Mammary epithelial cell (primary cell): ENCODE measurements at regions not wholly inside any gene's neighbourhood (a gene's known extent, or its start where the extent isn't known, plus 50 kb on each side); places are given as distances from the start of the nearest gene placed in this dataset.

Experiments used
- CTCF ChIP-seq, 2 donors: IDR thresholded peaks in 1 of 2; conservative IDR thresholded peaks in 1 of 2; 2 replicates each; pipeline ENCODE4 v1.5.1; 2011 to 2012; ENCODE audit warnings: inconsistent platforms in 2 of 2, low read length in 2 of 2, mild to moderate bottlenecking in 2 of 2, control low read depth in 1 of 2, low read depth in 1 of 2; ENCODE audit not compliant: insufficient read depth in 1 of 2; ENCODE audit errors: extremely low read depth in 1 of 2
- EZH2 ChIP-seq: IDR thresholded peaks from 2 replicates; pipeline ENCODE4 v1.6.1; 2012; ENCODE audit warnings: low read length, inconsistent platforms, borderline replicate concordance

DNA sequence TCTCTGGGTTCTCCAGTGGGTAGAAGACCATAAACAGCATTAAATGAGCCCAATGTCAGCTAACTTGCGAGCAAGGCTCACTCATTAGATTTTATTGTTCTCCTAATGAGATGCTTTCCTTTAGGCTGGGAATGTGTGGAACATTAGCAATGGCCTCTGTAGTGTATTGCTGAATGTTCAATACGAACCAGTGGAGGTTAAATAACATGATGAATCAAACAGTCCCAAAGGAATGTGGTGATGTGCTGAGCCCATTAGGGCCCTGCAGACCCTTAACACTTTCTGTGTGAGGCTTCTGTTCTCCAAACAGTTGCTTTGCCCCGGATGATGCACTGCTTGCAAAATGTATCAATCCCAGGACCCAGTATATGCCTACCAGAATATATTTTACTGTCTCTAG lies 225.5 kb downstream of the ATG4C start:
- TF ChIP-seq CTCF (conservative IDR thresholded peaks at IDR 0.05 in 1 of 2, IDR thresholded peaks at IDR 0.05 in 1 of 2; ENCODE audit: extremely low read depth in 1 of 2, insufficient read depth in 1 of 2, low read depth in 1 of 2, low read length in 2 of 2) = no peak
- TF ChIP-seq EZH2 = no peak
